Hippocampal formation (tissue), 2 donors: ENCODE measurements at regions not wholly inside any gene's neighbourhood (a gene's known extent, or its start where the extent isn't known, plus 50 kb on each side); places are given as distances from the start of the nearest gene placed in this dataset.

ENCODE experiments used
- DNase-seq, 2 donors: peaks; one replicate each; lab custom pipeline; 2025; lab: John Stamatoyannopoulos, UW

DNA sequence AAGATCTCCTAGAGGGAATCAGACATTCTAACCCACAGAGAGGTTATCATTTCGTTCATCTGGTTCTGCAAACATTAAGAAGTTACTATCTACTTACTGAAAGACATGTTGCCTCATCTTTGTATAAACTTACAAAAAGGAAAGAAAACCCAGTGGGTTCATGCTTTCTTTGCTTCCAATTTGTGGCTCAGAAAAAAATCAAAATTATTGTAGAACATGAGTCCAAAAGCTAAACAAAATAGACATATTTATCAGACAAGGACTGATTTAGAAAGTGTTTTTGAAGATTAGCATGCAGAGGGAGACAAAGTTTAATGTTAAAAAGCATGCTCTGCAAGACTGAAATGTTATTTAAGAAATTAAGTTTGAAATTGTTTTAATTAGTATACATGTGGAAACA lies 123.1 kb downstream of the MBL2 start:
- DNase-seq = no peak

DNA sequence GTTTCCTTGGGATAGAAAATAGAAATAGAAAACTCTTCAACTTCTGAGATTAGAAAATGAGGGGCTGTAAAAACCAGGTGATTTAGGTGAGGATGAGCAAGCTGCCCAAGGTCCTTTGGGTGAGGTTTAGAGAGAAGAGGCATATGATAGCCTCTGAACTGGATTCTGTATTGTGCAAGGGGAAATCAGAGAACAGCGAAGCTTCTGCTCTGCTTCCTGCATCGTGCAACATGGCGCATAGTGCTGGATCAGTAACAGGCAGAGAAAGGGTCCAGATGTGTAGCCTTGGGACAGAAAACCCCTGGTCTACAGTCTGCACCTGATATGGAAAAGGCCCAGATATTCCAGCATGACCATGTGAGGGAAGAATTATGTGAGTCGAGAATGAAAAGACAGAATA lies 121.7 kb downstream of the MBL2 start:
- DNase-seq = no peak

DNA sequence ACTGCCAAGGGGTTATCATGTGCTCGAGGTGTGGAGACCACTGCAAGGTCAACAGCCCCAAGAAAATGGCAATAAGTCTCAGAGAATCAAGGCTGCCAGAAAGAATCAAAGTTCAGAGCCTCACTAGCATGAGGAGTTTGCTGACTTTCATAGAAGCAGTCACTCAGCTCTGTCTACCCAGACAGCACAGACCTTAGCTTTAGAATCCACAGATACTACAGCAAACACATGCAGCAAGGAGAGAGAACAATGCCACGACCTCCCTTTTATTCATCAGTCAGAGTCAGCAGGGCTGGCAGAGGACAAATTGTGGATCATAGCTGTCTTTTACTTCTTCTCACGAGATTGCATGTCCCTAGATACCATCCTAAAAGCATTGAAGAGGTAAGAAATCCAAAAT lies 121.3 kb downstream of the MBL2 start:
- DNase-seq = no peak

DNA sequence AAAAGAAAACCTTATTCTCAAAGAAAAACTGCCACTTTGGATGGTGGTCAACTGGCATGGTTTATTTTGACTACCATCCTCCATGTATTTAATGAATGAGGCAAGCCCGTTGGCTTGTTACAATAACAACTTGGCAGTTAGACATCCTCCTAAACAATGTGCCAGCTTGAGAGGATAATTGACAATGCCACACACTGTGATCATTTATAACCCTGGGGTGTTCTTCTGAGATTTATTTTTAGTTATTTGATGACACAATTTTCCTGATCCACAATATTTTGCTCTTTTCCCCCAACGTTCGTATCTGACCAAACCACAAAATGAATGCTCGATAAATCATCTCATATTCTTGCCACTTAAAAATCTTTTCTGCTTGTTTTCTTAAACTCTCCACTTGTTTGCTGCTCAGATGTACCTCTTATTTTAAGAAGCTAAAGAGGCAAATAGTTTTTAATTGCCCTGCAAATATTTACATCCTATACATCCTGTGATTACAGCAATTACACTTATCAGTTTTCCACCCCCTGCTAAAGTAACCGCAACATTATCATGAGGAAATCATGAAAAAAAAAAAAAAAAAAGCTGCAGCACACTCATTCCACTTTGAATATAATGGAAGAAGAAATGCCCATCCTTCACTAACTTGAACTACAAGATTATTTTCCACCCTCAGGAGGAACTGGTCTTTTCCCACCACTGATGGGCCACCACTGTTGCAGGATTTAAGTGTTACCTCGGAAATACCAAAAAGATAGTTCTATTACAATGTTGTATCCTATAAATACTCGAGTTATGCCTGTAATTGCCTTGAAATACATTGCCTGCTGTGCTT lies 119.9 kb downstream of the MBL2 start:
- peak; percentile 19 to 89 for DNase-seq

DNA sequence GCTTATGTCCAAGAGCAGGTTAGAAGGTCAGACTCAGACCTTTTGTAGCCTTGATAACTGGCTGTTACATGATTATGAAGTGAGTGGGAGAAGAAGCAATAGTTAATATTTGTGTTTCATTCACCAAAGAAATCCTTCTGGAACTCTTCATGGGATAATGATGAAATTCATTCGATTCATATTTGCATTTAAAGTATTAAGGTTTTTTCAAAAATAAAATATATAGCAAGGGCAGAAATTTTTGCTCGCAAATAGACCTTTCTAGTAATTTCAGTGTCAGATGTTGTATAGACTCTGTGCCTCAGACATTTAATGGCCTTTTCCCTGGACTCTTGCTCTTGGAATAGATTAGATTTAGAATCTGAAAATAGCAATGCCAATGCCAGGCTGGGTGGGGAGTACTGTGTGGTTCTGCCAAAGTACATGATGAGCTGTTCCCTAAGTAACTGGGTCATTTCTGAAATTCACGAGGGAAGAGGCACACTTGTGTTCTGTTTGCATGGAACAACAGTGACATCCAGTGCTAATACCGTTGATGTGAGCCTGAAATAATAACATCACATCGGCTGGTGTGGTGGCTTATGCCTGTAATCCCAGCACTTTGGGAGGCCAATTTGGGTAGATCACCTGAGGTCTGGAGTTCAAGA lies 119.2 kb downstream of the MBL2 start:
- DNase-seq = peak; percentile 24 to 84

DNA sequence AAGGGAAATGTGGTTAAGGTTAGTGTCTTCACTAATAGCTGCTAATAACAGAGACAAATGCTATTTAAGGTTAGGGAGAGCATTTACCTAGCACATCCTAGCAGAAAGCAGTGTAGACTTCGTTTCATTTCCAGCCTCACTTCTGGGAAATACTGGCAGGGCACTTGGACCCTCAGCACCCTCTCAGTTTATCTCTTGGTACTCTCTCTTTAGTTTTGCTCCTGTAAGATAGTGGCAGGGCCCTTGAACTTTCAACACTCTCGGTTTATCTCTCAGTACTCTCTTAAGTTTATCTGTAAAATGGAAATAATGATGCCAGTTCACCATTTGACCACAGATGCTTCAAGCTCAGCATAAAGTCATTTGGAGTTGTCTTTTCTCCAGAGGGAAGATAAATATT lies 118.4 kb downstream of the MBL2 start:
- no peak for DNase-seq

DNA sequence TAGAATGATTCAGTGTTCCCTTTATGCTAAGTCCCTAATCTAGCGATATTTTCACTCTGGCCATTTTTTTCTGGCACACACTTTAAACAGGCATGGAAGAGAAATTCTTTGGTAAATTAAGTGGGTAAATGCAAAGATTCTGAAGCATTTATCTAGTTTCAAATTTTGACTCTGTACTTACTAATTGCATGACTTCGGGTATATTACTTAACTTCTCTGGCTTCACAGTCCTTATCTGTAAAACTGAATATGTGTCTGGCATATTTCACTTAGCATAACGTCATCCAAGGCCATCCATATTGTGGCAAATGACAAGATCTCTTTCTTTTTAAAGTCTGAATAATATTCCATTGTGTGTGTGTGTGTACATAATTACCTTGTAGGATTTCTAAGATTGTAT lies 114.5 kb downstream of the MBL2 start:
- DNase-seq = no peak

DNA sequence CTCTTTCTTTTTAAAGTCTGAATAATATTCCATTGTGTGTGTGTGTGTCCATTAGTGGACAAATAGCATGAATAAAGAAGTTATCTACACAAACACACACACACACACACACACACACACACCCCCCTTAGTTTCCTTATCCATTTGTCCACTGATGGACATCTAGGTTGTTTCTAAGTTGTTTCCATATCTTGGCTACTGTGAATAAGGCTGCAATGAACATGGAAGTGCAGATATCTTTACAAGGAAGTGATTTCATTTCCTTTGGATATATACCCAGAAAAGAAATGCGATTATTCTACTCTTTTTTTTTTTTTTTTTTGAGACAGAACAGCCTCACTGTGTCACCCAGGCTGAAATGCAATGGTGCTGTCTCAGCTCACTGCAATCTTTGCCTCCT lies 113.5 kb downstream of the MBL2 start:
- DNase-seq = no peak

DNA sequence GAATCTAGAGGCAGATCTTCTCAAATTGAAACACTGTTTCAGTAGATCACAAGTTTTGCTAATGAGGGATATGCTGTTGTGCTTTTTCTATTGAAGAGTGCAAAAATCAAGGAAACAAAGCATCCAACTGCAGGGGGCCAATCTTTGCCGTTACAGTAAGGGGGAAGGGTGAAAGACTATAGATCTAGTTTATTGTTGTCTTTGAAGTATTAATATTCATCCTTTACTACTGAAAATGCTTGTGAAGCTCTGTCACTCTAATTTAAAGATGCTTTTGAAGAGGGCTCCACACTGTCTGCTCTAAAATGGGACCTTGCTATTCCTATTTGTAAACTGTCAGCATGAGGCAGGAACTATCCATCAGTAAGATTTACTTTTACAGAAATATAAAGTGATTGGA lies 110.3 kb downstream of the MBL2 start:
- DNase-seq = no peak

DNA sequence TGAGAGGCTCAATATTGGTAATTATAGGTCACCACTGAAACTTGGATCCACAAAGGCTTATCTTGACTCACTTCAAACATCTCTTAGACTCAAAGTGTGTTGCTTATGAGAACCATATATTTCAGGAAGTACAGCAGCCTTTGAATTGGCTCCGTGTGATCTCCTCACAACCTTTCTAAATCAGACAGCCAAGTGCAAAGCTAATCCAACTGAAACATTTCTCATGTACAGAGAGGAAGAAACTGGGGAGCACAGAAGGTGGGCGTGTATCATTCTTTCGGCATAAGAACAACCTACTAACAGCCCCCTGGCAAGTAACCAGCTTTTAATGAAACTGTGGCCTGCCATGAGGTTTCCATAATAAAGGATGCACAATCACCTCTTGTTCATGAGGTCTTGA lies 109.4 kb downstream of the MBL2 start:
- DNase-seq = no peak

DNA sequence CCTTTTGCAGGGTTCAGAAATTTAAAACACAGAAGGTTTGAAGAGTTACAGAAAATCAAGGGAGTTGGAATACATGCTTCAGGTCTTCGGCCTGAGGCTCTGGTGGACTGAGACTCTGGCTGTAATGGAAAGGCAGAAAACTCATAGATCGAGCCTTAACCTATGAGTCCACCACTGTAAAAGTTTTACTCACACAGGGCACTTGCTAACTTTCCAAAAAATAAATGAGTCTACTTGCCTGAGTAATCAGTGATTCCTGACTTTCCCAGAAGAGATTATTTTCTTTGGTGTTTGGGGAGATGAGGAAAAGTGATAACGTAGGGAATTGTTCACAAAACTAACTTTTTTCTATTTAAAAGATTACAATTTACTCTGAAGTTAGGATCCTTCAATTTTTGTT lies 108.0 kb downstream of the MBL2 start:
- no peak for DNase-seq

DNA sequence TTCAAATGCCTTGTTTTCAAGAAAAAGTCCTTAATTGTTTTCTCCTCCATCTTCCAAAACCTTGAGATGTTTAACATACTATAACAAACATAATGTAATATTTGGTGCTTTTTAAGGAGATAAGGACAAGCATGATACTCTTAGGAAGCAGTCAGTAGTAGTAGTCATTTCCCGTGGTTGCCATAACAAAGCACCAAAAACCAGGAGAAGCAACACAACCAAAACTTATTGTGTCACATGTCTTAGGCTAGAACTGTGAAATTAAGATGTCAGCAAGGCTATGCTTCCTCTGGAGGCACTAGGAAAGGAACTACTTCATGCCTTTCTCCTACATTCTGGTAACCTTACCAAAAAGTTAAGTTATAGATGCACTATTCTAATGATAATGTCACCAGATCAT lies 106.8 kb downstream of the MBL2 start:
- no peak for DNase-seq

DNA sequence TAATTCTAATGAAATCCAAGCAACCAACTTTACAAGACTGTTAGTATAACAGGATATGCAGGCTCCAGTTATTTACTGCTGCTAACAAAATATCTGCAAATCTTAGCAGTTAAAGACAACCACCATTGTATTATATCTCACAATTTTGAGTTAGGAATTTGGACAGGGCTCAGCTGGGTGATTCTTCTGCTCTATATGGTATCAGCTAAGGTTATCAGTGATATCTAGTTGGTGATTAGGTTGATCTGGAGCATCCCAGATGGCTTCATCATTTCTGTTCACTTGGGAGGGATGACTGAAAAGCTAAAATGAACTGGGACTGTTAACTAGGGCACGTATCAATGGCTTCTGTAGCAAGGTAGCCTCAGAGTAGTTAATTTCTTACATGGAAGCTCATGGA lies 105.7 kb downstream of the MBL2 start:
- no peak for DNase-seq

DNA sequence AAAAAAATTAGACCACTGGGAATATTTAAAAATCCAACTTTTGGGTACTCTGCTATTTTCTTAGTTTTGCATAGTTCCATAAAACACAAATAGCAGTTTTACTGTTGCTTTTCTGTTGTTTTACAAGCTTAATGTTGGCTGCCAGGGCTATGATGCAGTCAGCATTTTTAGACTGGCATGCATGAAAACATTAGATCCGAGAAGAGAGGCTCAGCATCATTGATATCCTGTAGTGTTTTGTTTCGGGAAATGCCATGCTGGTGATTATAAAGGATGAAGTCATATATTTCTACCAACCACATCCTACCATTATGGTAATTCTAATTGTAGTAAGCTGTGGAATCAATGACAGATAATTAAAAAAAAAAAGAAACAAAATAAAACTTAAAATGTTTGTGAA lies 104.6 kb downstream of the MBL2 start:
- no peak for DNase-seq

DNA sequence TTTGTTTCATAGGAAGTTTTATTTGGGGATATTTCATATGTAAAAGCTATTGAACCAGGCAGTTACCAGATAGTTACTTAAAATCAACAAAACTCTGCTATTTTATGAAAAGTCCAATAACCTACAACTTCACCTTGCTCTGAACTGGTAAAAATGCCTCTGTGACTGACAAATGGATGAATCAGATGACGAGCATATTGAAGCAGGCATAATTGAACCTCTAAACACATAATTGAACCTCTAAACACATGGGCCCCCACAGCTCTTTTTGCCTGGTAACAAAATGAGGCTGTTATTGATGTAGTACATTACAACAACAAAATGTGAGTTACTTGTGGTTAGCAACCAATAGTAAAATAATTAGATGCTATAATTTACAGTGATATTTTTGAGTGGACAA lies 99.7 kb downstream of the MBL2 start:
- DNase-seq = no peak

DNA sequence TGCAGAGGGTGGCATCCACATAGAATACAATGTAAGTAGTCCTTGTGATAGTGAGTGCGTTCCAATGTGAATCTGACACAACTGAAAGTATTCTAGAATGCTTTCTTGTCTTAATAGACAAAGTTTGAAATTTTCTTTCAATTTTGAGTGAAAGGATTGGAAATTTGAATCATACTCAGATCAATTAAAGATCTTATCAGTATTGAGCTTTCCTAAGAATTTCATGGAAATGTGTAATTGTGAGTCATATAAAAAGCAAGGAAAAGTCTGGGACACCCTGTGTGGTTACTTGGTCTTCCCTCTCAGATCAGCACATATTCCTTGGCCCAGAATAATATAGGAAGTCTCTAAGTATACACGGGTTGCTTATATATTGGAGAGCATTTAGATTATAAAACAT lies 99.1 kb downstream of the MBL2 start:
- no peak for DNase-seq

DNA sequence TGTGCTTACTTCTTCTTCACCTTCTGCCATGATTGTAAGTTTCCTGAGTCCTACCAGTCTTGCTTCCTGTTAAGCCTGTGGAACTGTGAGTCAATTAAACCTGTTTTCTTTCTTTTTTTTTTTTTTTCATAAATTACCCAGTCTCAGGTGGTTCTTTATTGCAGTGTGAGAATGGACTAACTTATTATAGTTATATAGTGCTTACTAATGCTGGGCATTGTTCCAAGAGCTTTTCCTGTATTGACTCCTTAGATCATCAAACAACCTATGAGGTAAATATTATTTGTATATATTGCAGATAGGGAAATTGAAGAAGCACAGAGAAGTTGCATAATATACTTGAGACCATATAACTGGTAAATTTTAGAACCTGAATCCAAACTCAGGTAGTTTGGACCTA lies 98.1 kb downstream of the MBL2 start:
- DNase-seq = no peak

DNA sequence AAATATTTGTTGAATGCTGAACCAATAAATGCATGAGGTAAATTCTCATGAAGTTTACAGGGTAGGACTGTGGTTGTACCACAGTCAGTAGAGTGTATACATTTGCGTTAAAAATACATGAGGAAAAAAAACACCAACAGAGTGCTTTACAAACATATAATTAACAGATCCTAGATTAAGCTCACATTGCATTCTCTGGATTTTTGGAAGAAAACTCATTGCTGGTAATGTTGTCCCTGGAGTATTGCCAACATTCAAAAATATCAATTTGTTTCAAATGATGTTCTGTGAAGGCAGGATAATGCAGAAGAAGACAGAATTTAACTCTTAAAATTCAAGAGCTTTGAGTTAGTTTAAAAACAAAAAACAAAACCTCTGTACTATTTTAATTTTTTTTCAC lies 95.5 kb downstream of the MBL2 start:
- DNase-seq = no peak

DNA sequence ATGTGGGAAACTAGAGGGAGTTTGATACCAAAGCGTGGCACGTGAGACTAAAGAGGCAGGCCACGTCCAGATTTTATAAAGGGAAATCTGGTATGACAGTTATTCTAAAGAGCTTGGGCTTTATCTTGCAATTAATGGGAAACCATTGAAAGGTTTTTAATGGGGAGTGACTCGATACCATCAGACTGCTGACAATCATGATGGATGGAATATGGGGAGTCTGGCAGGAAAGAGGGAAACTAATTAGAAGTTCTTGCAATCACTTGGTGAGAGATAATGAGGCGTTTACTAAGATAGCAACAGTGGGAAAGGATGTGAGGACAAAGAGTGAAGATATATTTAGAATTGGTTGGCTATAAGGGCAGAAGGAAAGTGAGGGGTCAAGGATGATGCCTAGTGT lies 94.0 kb downstream of the MBL2 start:
- DNase-seq = no peak

DNA sequence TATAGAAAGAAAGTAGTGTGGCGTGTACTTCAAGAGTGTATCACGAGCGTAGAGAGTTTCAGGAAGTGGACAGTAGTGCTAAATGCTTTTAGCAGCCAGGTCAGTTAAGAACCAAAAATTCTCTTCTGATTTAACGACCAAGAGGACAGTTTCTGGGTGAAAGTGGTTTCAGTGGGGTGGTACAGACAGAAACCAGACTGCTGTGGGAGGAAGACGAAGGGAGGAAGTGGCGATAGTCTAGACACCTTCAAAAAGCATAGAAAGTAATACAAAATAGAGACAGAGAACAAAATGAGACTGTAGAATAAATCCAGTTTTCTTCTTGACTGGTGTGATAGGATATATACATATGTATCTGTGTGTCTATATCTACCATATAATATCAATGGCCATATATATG lies 93.5 kb downstream of the MBL2 start:
- DNase-seq = no peak

DNA sequence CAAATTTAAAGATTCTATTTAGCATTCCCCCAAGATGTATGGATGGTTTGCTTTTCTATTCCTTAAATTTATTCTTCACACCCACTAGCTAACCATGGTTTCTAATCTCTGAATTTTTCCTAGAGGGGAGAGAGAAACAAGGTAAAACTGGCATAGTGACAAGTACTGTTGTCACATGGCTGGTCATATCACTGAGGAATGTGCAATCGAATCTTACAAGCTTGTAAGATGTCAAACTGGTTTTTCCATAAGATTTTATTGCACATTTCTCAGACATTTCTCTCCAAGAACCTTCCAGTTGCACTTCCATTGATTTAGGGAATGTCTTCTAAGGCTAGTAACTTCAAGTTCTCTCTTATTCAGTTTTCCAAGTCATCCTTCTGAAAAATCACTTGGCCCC lies 89.8 kb downstream of the MBL2 start:
- no peak for DNase-seq

DNA sequence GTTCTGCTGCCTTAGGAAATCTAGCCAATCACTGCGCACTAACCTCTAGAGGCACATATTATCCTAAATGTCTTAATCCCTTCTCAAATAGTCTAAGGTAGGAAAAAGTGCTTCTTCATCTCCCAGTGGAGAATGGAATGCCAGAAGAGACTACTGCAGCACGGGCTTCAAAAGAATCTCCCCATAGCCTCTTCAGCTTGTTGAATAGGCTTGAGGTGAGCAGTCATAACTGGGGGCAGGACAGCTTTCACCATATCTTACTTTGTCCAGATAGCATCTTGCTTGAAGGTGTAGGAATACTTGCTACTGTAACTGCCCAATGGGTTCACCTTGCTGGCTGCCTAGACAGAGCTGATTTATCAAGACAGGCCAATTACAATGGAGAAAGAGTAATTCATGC lies 88.8 kb downstream of the MBL2 start:
- no peak for DNase-seq

DNA sequence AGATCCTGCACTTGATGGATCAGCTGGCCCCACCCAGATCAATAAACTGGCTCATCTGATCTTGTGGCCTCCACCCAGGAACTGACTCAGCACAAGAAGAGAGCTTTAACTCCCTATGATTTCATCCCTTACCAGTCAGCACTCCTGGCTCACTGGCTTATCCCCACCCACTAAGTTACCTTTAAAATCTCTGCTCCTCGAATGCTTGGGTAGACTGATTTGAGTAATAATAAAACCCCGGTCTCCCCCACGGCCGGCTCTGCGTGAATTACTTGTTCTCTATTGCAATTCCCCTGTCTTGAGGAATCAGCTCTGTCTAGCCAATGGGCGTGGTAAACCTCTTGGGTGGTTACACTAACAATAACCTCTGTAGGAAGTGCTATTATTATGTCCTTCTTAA lies 83.7 kb downstream of the MBL2 start:
- DNase-seq = no peak

DNA sequence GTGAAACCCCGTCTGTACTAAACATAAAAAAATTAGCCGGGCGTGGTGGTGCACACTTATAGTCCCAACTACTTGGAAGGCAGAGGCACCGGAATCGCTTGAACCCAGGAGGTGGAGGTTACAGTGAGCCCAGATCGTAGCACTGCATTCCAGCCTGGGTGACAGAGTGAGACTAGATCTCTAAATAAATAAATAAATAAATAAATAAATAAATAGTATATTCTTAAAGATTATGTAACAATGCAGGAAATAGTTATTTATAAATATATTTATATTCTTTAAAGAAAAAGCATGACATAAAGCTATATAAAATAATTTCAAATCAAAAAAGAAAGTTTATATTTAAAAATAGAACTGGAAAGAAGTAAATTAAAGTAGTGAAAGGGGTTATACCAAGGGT lies 76.4 kb downstream of the MBL2 start:
- no peak for DNase-seq
